LoVo (cell line): ENCODE measurements at regions not wholly inside any gene's neighbourhood (a gene's known extent, or its start where the extent isn't known, plus 50 kb on each side); places are given as distances from the start of the nearest gene placed in this dataset.
"Not testable (repeated sequence)": the region's sequence is repeated elsewhere in the genome, so short reads cannot be mapped to it uniquely, and the experiment has no call there.

Source experiments
- DNase-seq: peaks from one replicate; pipeline ENCODE4 v3.0.0-alpha.2; 2016; ENCODE audit warnings: low spot score

GRCh38 chr6:112513175-112513574 lies 166.0 kb downstream of the RFPL4B start:
- DNase-seq, result no peak

GRCh38 chr6:112522587-112522986 lies 175.5 kb downstream of the RFPL4B start:
- no peak for DNase-seq

GRCh38 chr6:112524071-112524470 lies 176.9 kb downstream of the RFPL4B start:
- DNase-seq, result no peak

- no peak for DNase-seq
Measured at GRCh38 chr6:112525749-112526148, 178.6 kb downstream of the RFPL4B start.

- no peak for DNase-seq
Measured at GRCh38 chr6:112526594-112526993, 179.5 kb downstream of the RFPL4B start.

GRCh38 chr6:112528306-112528705 lies 181.2 kb downstream of the RFPL4B start:
- DNase-seq, result not testable (repeated sequence)

GRCh38 chr6:112535816-112536215 lies 188.7 kb downstream of the RFPL4B start:
- no peak for DNase-seq

- DNase-seq, result no peak
Measured at GRCh38 chr6:112539355-112539754, 192.2 kb downstream of the RFPL4B start.

GRCh38 chr6:112541847-112542246 lies 194.7 kb downstream of the RFPL4B start:
- DNase-seq, result not testable (repeated sequence)

GRCh38 chr6:112547321-112548085 lies 200.4 kb downstream of the RFPL4B start:
- DNase-seq, result not testable (repeated sequence)

- no peak for DNase-seq
Measured at GRCh38 chr6:112549749-112550148, 202.6 kb downstream of the RFPL4B start.

GRCh38 chr6:112557435-112557834 lies 210.3 kb downstream of the RFPL4B start:
- DNase-seq, result no peak

GRCh38 chr6:112557961-112558360 lies 210.8 kb downstream of the RFPL4B start:
- no peak for DNase-seq

GRCh38 chr6:112560651-112561050 lies 213.5 kb downstream of the RFPL4B start:
- DNase-seq, result no peak

GRCh38 chr6:112562301-112563231 lies 215.4 kb downstream of the RFPL4B start:
- no peak for DNase-seq

- no peak for DNase-seq
Measured at GRCh38 chr6:112563368-112563767, 216.2 kb downstream of the RFPL4B start.

- no peak for DNase-seq
Measured at GRCh38 chr6:112568066-112568465, 220.9 kb downstream of the RFPL4B start.

GRCh38 chr6:112571488-112572270 lies 224.5 kb downstream of the RFPL4B start:
- DNase-seq, result no peak

- no peak for DNase-seq
Measured at GRCh38 chr6:112574190-112574589, 227.1 kb downstream of the RFPL4B start.

GRCh38 chr6:112575309-112575834 lies 228.2 kb downstream of the RFPL4B start:
- no peak for DNase-seq

GRCh38 chr6:112576423-112576822 lies 229.3 kb downstream of the RFPL4B start:
- no peak for DNase-seq

GRCh38 chr6:112579601-112580000 lies 232.5 kb downstream of the RFPL4B start:
- no peak for DNase-seq
